Kidney capillary endothelial cell (primary cell): ENCODE measurements at regions not wholly inside any gene's neighbourhood (a gene's known extent, or its start where the extent isn't known, plus 50 kb on each side); places are given as distances from the start of the nearest gene placed in this dataset.

Experiments used
- DNase-seq: peaks from one replicate; pipeline ENCODE4 v3.0.0-alpha.2; 2018; ENCODE audit warnings: low spot score

DNA sequence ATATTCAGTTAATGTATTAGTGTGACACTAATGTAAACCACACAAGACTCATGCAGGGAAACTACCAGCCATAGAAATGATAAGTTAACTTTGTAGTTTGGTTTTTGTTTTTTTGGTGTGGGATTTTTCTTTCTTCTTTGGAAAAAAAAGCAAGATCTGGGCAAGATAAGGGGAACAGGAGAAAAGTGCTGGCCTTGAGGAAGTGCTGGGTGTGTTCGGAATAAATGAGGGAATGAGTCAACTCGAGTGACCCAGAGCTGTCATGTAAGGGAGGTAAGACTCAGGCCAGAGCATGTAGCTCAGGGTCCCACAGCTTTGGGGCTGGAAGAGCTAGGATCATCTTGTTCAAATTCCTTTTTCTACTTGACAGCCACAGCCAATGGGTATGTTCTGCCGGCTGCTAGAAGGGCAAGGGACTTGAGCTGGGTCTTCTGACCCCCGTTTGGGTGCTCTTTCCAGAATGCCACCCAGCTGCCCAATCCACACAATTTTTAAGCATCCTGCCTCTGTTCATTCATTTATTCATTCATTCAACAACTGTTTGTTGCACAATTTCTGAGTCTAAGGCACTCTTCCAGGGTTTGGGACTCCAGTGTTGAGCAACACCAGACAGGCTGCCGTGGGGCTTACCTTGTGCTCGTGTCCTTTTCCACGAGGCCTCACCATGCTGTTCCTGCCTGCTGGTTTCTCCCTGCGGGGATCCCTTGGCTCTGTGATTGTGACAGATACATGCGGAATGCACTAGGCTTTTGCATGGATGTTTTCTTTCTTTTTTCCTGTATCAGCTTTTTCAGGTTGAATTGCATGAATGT lies 54.5 kb downstream of the CLDN34 start:
- DNase-seq, result no peak

GRCh38 chrX:10022273-10022541 lies 55.0 kb downstream of the CLDN34 start:
- no peak for DNase-seq

DNA sequence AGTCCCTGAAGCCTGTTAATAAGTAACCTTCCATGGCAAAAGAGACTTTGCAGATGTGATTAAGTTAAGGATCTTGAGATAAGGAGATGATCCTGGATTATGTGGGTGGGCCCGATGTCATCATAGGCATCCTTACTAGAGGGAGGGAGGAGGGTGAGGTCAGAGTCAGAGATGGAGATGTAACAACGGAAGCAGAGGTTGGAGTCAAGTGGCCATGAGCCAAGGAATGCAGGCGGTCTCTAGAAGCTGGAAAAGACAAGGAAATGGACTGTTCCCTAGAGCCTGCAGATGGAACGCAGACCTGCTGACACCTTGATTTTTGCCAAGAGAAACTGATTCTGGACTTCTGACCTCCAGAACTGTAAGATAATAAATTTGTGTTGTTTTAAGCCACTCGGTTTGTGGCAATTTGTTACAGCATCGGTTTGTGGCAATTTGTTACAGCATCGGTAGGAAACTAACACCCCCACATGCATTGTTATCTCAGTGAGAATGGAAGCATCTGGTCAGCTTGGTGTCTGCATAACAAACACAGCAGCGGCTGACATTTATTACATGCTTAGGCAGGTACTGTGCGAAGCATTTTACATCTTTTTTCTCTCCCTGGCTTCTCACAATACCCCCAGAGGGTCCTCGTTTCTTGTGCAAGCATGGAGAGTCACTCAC lies 55.6 kb downstream of the CLDN34 start:
- no peak for DNase-seq

GRCh38 chrX:10023821-10024220 lies 56.7 kb downstream of the CLDN34 start:
- no peak for DNase-seq

DNA sequence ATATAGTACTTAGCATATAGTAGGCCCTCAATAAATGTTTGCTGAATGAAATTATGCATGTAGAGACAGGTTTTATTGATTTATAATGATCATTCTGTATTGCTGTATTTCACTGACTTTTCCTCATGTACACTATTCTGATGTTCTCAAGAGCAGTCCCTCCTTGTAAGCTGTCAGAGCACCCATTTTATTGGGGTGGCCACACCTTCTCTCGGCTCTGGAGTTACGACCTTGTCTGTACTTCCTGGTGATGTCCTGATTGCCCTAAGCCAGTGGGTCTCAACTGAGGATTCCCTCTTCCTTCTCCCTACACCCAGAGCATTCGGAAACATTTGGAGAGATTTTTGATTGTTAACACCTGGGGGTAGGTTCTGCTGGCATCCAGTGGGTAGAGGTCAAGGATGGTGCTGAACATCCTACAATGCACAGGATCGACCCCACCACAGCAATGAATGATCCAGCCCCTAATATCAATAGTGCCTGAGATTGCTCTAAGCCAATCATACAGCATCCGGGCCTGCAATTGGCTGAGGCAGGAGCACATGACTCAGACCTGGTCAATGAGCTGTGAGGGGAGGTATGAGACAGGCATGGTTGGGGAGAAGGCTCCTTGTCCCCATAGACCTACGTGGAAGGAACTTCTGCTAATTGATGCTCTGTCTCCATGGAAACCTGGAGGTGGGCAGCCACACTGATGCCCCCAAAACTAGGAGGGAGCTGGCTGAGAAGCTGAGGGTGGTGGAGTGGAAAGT lies 58.8 kb downstream of the CLDN34 start:
- no peak for DNase-seq

DNA sequence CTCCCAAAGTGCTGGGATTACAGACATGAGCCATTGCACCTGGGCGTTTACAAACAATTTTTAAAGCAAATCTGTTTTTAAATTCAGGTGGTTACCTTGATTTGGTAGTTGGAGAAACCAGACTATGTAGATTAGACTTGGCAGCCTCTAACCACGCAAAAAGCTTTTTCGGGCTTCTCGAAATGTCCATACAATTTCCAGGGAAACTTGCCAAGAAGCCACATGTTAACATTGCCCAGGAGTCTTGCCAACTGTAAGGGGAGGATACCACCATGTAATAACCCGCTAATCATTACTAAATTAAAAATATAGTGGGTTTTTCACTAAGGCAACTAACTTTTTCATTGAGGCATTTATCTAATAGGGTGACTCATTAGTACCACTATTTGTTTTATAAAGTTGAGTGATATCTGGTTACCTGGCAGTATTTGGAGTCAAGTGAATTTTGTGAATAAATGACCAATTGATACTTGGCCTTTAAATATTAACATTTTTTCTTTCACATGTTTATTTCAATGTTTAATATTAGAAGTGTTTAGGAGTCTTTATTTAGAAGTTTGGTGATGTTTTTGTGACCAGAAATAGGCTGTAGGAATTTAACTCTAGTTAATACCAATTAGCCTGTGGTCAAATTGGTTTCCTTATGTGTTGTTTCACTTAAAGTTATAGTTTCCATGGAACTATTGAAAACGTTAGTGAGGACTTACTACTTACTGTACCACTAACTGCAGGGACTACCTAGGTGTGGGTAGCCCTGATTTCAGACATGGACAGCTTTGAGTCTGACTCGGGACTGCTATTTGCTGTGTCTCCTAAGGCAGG lies 61.3 kb downstream of the CLDN34 start:
- DNase-seq, result no peak

- DNase-seq, result no peak
These were observed 63.4 kb downstream of the CLDN34 start for GRCh38 chrX:10030570-10030969.

- DNase-seq, result no peak
These were observed 64.6 kb downstream of the CLDN34 start for GRCh38 chrX:10031746-10032145.

DNA sequence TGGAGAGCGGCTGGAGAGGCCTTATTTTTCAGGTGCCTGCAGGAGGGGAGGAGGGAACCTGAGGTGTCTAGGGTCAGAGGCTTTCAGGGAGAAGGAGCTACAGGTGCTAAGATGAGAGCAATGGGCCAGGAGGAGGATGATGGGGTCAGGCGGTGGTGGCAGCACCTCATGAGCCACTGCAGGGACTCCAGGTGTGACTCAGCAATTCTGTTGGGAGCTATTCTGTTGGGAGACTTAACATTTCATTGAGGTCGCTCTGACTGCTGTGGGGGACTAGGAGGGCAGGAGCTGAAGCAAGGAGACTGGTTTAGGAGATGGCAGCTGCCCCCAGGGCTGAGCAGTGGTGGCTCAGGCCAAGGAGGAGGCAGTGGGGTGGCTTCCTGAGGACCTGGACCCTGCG lies 65.0 kb downstream of the CLDN34 start:
- DNase-seq, result no peak

DNA sequence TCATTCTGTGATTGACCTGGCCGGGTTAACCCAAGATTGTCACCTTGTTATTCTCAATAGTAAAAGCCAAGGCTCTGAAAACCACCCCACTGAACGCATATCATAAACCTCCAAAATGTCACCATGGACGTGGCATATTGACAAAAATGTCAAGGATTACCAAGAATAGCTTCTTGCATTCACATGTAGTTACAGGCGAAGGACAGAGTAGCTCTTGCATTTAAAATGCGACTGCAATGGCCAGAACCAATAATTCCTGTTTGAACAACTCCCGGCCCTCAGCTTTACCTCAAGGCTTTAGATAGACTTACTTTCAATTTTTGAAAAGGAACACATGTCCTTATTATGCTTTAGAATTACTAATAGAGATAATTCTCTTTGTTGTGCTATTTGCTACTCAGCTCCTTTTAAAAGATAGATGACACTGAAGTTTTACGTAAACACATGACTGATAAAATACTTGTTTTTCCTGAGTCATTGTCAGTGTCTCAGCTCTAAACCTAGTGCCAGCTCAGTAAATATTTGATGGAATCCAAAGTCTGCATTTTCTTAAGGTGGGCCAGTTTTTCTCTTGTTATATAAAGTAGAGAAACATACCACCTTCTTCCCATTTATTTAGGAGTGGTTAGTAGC lies 66.3 kb downstream of the CLDN34 start:
- DNase-seq, result no peak

DNA sequence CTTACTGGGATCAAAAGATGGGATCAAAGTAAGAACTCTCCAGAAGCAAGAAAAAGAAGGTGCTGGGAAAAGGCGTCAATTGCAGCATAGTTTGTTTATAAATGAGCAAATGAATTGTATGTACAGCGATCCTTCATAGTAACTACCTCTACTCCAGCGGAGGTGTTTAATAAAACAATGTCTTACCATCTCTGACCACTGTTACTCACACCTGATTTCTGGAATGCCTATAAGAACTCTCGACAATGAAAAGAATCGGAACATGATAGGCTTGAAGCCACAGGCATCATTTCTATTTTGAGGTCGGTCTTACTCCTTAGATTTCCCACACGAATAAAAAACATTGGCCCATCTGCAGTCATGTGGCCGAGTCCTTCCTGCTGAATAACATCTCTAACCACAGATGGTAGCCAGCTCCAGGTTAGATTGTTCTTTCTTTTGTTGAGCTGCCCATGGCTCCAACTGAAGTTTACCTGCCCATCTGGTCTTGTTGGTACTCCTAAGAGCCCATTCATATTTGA lies 67.6 kb downstream of the CLDN34 start:
- no peak for DNase-seq

DNA sequence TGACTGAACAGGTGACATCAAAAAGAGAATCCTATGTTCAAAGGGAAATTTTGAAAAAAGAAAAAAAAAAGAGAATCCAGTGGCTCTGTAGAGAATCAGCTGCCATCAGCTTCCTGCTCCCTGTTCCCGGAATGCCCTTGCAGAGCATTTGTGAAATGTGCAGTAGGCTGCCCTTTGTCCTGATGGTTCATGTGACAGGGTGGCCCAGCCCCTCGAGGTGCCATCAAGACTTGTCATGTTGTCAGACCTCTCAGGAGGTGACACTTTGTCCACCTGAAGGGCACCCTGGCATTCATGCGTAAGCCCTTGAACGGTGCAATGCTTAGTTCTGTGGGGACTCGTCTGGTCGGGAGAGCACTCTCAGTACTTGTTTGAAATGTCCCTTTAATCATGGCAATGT lies 71.4 kb downstream of the CLDN34 start:
- no peak for DNase-seq

DNA sequence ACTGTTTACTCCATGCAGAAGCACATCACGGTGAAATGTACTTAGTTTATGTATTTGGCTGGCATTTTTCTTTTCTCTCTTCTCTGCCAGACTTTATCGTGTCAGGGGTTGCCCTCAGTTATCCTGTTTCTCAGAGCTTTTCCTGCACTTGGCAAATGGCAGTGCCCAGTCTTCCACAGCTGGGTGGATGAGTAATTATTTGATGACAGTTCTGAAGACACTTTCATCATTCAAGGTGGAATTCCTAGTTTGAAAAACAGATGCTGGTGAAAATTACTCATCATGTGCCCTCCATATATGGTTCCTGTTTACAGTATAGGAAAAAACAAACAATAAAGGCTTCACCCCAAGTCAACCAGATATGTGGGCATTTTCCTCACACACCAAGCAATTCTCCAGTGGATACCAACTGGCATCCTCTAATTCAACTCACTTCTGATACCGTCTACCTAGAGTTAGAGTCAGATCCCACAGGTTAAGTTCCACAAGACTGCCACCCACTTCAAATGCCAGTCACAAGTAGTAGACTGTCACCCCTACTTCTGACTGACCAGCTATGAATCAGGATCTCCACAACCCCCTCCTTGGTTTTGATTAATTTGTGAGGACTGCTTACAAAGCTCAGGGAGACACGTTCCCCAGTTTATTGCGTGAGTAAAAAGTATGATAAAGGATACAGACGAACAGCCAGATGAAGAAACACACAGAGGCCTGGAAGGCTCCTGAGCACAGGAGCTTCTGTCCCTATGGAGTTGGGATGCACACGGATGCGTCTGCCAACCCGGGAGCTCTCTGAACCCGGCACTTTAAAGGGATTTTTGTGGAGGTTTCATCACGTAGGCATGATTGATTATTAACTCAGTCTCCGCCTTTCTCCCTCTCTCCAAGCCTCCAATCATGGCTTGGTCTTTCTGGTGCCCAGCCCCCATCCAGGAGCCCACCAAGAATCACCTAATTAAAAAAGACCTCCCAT lies 72.9 kb downstream of the CLDN34 start:
- no peak for DNase-seq

GRCh38 chrX:10040961-10041360 lies 73.8 kb downstream of the CLDN34 start:
- DNase-seq, result no peak

DNA sequence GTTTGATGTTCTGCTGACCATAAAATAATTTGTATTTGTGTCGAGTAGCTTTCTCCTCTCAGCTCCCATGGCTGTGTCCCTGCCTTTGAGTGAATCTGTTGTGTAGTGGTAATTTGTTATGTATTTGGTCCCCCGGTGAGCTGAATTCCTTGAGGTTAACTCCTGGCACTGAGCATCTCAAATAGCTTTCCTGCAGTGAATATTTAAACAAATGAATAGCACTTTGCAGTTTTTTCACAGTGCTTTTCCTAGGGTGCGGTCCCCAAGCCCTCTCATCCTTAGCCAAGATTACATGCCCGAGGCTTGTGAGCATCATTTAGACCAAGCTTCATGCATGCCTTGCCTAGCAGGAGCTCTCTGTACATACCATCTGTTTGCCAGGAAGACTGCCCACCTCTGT lies 74.2 kb downstream of the CLDN34 start:
- no peak for DNase-seq

GRCh38 chrX:10042055-10042454 lies 74.9 kb downstream of the CLDN34 start:
- DNase-seq, result no peak

GRCh38 chrX:10043386-10043785 lies 76.2 kb downstream of the CLDN34 start:
- no peak for DNase-seq

GRCh38 chrX:10044021-10044420 lies 76.9 kb downstream of the CLDN34 start:
- DNase-seq, result no peak

GRCh38 chrX:10045327-10046000 lies 78.3 kb downstream of the CLDN34 start:
- no peak for DNase-seq

DNA sequence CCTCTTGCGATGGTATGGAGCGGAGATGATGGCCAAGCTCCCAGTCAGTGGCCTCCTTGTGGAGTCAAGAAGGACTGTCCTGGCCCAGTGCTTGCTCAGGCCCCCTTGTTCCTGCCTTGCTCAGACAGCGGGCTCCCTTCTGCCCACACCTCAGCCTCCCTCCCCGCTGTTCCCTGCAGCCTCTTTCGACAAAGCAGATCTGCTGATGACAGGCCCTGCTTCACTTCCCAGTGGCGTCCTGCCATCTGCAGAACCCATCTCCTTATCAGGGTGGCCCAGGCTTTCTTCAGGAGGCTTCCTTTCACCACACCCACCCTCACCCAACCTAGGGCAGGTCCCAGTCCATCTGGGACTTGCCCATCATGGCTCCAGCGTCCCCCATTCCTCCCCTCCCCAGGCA lies 80.0 kb downstream of the CLDN34 start:
- no peak for DNase-seq
